Medulla oblongata (tissue), 1 donor: ENCODE measurements at regions not wholly inside any gene's neighbourhood (a gene's known extent, or its start where the extent isn't known, plus 50 kb on each side); places are given as distances from the start of the nearest gene placed in this dataset.
"Not testable (repeated sequence)": the region's sequence is repeated elsewhere in the genome, so short reads cannot be mapped to it uniquely, and the experiment has no call there.

ENCODE experiments used
- DNase-seq: peaks from one replicate; pipeline ENCODE4 v3.0.0-alpha.2; 2015; ENCODE audit errors: extremely low spot score

- no peak for DNase-seq
These were observed 62.4 kb downstream of the CLDN17 start for GRCh38 chr21:30104241-30104640.

- peak; percentile 48 for DNase-seq
These were observed 63.7 kb downstream of the CLDN17 start for GRCh38 chr21:30102871-30103270.

- DNase-seq, result no peak
These were observed 64.6 kb downstream of the CLDN17 start for GRCh38 chr21:30101967-30102366.

GRCh38 chr21:30097791-30098190 is 68.8 kb downstream of the CLDN17 start:
- no peak for DNase-seq

GRCh38 chr21:30083225-30083945 is 83.2 kb downstream of the CLDN17 start:
- peak; percentile 5 for DNase-seq

- no peak for DNase-seq
These were observed 85.1 kb downstream of the CLDN17 start for GRCh38 chr21:30081506-30081905.

GRCh38 chr21:30072496-30072895 is 94.1 kb downstream of the CLDN17 start:
- DNase-seq, result peak; percentile 25

GRCh38 chr21:30058928-30059327 is 107.7 kb downstream of the CLDN17 start:
- no peak for DNase-seq

GRCh38 chr21:30057108-30057507 is 109.5 kb downstream of the CLDN17 start:
- no peak for DNase-seq

- DNase-seq, result no peak
These were observed 108.8 kb upstream of the GRIK1 start for GRCh38 chr21:30048570-30048969.

- DNase-seq, result peak; percentile 21
These were observed 104.8 kb upstream of the GRIK1 start for GRCh38 chr21:30044447-30045064.

- DNase-seq, result no peak
These were observed 102.6 kb upstream of the GRIK1 start for GRCh38 chr21:30042443-30042842.

GRCh38 chr21:30033441-30033840 is 93.6 kb upstream of the GRIK1 start:
- DNase-seq, result no peak

GRCh38 chr21:30030416-30030815 is 90.6 kb upstream of the GRIK1 start:
- DNase-seq, result no peak

- no peak for DNase-seq
These were observed 88.7 kb upstream of the GRIK1 start for GRCh38 chr21:30028537-30028936.

- DNase-seq, result no peak
These were observed 88.2 kb upstream of the GRIK1 start for GRCh38 chr21:30027986-30028385.

GRCh38 chr21:30023056-30023455 is 83.3 kb upstream of the GRIK1 start:
- not testable (repeated sequence) for DNase-seq

- no peak for DNase-seq
These were observed 75.1 kb upstream of the GRIK1 start for GRCh38 chr21:30014886-30015285.

- no peak for DNase-seq
These were observed 51.8 kb upstream of the GRIK1 start for GRCh38 chr21:29991624-29992023.

GRCh38 chr21:29989634-29990234 is 49.9 kb upstream of the GRIK1 start:
- no peak for DNase-seq
